Esophagus (tissue), 2 donors: ENCODE measurements at regions not wholly inside any gene's neighbourhood (a gene's known extent, or its start where the extent isn't known, plus 50 kb on each side); places are given as distances from the start of the nearest gene placed in this dataset.

ENCODE experiments used
- H3K27ac ChIP-seq, 2 donors: one replicate each; pipeline ENCODE4 v1.5.1; 2013; ENCODE audit warnings: low read depth in 2 of 2, mild to moderate bottlenecking in 2 of 2, inconsistent platforms in 1 of 2, low read length in 1 of 2, moderate library complexity in 1 of 2
- H3K27me3 ChIP-seq, 2 donors: one replicate each; pipeline ENCODE4 v1.6.1; 2013; ENCODE audit warnings: low read length in 2 of 2, control low read depth in 1 of 2, mild to moderate bottlenecking in 1 of 2; ENCODE audit not compliant: insufficient read depth in 2 of 2, control insufficient read depth in 1 of 2
- H3K36me3 ChIP-seq, 2 donors: one replicate each; pipeline ENCODE4 v1.6.1; 2013; ENCODE audit warnings: low read length in 1 of 2; ENCODE audit not compliant: control insufficient read depth in 2 of 2, insufficient read depth in 2 of 2
- H3K4me1 ChIP-seq, 2 donors: one replicate each; pipeline ENCODE4 v1.6.1; 2013; ENCODE audit warnings: low read length in 1 of 2; ENCODE audit not compliant: control insufficient read depth in 2 of 2, insufficient read depth in 2 of 2
- H3K4me3 ChIP-seq, 2 donors: one replicate each; pipeline ENCODE4 v1.5.1; 2013; ENCODE audit warnings: low read length in 2 of 2, mild to moderate bottlenecking in 2 of 2, low read depth in 1 of 2, moderate library complexity in 1 of 2
- H3K9me3 ChIP-seq, 2 donors: one replicate each; pipeline ENCODE4 v1.6.1; 2013; ENCODE audit warnings: mild to moderate bottlenecking in 2 of 2, low read depth in 1 of 2, low read length in 1 of 2, moderate library complexity in 1 of 2; ENCODE audit not compliant: control insufficient read depth in 2 of 2, insufficient read depth in 1 of 2
- whole genome bisulfite sequencing, 2 donors: extraction: QIAGEN DNeasy Blood & Tissue Kit; methylation state at CpG; one replicate each; pipeline ENCODE4 v1.1.7; 2013; 5-methylcytosine and 5-hydroxymethylcytosine counted together
- donor health status: healthy with polysubstance abuse.
- donor health status: Bipolar disorder and iron deficiency.

DNA sequence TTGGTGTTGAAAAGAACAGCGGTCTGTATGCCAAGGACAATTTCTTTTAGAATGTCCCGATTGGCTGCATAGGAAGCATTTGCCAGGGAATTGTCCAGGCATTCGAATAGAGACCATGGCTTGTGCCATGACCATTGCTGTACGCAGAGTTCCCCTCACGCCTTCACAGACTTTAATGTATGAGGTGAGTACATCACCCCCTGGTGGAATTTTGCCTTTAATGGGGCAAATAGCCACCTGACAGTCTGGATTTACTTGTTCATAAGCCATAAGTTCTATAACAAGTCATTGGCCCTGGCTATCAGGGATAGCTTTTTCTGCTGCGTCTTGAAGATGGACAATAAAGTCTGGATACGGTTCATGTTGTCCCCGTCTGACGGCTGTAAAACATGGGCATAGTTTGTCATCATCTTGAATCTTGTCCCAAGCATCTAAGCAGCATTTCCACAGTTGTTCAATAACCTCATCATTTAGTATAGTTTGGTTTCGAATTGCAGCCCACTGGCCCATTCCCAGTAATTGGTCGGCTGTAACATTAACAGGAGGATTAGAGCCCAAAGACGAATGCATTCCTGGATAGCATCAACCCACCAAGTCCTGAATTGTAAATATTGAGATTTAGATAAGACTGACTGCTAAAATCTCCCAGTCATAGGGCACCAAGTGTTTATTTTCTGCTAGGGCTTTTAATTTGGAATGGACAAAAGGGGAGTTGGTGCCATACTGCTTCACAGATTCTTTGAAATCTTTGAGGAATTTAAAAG lies 67.7 kb upstream of the ARL4D start:
- Histone ChIP-seq H3K27ac (no peak overlapping the region), H3K4me3 (no peak overlapping the region), H3K27me3 (no peaks in the 10 kb centered on the region), H3K9me3 (no peaks in the 10 kb centered on the region), H3K4me1 (peaks cover 0 to 2% of the 10 kb centered on the region in 2 donors), H3K36me3 (no peaks in the 10 kb centered on the region)
- 77% methylated on average over 12 of the region's 12 CpGs for WGBS, 2 donors

DNA sequence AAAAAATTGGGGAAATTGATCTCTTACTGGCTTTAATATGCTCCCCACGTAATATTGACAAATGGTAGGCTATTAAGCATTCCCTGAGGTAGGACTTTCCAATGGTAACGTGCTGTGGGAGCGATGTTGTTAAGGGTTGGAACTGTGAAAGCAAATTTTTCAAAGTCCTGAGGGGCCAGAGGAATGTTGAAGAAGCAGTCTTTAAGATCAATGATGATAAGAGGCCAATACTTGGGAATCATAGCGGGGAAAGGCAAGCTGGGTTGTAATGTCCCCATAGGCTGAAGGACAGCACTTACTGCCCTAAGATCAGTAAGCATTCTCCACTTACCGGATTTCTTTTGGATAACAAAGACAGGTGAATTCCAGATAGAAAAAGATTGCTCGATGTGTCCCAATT lies 69.6 kb upstream of the ARL4D start:
- Histone ChIP-seq H3K27me3 (no peaks in the 10 kb centered on the region), H3K9me3 (no peaks in the 10 kb centered on the region)
- WGBS, 2 donors: 83 to 90% methylated on average over 6 of the region's 6 CpGs

DNA sequence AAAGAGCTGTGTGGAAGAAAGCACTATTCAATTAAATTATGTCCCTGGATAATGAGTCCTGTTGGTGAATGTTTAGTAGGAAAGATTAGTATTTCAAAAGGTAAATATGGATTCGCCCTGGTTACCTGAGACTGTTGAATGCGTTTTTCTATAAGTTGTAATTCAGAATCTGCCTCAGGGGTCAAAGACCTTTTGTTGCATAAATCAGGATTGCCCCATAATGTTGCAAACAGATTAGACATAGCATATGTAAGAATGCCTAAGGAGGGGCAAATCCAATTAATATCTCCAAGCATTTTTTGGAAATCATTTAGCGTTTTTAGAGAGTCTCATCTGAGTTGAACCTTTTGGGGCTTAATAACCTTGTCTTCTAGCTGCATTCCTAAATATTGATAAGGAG lies 70.1 kb upstream of the ARL4D start:
- H3K9me3 ChIP-seq: no peaks in the 10 kb centered on the region
- H3K27me3 ChIP-seq: no peaks in the 10 kb centered on the region
- 47 to 59% methylated on average over 3 of the region's 3 CpGs for WGBS, 2 donors
- no peak overlapping the region for H3K27ac ChIP-seq
- peaks cover 0 to 2% of the 10 kb centered on the region in 2 donors for H3K4me1 ChIP-seq
- H3K36me3 ChIP-seq: no peaks in the 10 kb centered on the region
- no peak overlapping the region for H3K4me3 ChIP-seq

More for the DNA sequence above, 69.6 kb upstream of the ARL4D start:
- Histone ChIP-seq H3K4me3 (no peak overlapping the region), H3K27ac (no peak overlapping the region), H3K36me3 (no peaks in the 10 kb centered on the region), H3K4me1 (peaks cover 2% of the 10 kb centered on the region in 2 donors)

DNA sequence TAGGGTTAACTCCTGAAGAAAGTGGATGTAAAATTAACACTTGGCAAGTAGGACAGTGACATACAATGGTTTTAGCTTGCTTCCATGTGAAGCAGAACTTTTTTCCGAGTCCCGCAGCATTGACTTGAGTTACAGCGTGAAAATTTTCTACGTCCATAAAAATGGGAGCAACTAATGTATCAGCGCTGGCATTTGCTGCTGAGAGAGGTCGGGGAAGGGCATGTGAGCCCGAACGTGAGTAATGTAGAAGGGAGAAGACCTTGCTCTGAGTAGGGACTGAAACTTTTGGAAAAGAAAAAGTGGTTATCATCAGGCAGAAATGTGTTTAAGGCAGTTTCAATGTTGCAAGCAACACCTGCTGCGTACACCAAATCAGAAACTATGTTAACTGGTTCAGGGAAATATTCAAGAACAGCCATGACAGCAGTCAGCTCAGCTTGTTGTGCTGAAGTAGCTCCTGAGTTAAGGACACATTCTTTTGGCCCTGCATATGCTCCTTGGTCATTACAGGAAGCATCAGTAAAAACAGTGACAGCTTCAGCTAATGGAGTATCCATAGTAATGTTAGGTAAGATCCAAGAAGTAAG lies 70.9 kb upstream of the ARL4D start:
- Histone ChIP-seq H3K4me3 (no peak overlapping the region), H3K27ac (no peak overlapping the region), H3K9me3 (no peaks in the 10 kb centered on the region), H3K36me3 (no peaks in the 10 kb centered on the region), H3K4me1 (peaks cover 0 to 2% of the 10 kb centered on the region in 2 donors), H3K27me3 (no peaks in the 10 kb centered on the region)
- WGBS, 2 donors: 78 to 79% methylated on average over 9 of the region's 9 CpGs

DNA sequence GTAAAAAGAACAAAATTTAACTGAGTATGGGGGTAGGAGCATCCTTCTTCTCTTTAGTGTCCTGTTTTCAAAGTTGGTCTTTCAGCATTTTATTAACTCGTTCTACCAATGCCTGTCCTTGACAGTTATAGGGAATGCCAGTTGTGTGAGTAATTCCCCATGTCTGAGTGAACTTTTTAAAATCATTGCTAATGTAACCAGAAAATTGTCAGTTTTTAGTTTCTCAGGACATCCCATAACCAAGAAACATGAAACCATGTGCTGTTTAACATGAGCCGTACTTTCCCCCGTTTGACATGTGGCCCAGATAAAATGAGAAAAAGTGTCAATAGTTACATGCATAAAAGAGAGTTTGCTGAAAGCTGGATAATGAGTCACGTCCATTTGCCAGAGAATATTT lies 71.4 kb upstream of the ARL4D start:
- Histone ChIP-seq H3K4me3 (no peak overlapping the region), H3K4me1 (peaks cover 0 to 2% of the 10 kb centered on the region in 2 donors), H3K9me3 (no peaks in the 10 kb centered on the region), H3K27ac (no peak overlapping the region), H3K27me3 (no peaks in the 10 kb centered on the region), H3K36me3 (no peaks in the 10 kb centered on the region)
- WGBS, 2 donors: 65 to 79% methylated on average over 4 of the region's 4 CpGs

DNA sequence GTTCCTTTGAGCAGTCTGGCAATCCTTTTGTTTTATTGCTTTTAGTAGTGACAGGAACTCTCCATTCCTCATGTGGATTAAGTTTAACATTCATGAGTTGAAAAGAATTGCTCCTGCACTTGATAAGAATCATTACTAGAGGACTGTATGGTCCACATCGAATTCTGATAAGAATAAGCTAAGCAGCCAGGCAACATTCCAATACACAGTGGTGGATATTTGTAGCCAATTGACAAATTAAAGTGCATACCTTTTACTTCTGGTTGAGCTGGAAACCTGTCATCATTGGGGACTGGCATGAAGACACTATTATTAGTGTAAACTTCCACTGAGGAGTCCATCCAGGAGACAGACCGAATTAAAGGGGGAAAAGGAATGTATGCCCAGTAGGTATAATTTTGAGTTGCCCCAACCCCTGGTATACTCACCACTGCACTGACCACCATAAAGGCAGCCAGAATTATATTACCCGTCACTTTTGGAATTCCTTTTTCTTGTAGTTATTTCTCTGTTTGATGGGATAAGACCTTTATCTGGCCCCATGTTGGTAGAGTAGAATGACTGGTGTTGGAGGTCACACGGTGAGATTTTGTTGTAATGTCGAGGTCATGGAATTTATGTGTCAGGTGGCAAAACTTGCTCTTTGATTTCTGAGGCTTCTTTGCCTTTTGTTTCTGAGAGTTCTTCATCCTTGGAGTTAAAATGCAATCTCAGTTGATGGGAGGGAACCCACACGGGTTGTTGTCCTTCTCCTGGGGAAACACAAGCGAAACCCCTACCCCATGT lies 72.1 kb upstream of the ARL4D start:
- WGBS, 2 donors: 74 to 79% methylated on average over 7 of the region's 7 CpGs
- Histone ChIP-seq H3K36me3 (no peaks in the 10 kb centered on the region), H3K27me3 (no peaks in the 10 kb centered on the region), H3K27ac (no peak overlapping the region), H3K9me3 (no peaks in the 10 kb centered on the region), H3K4me3 (no peak overlapping the region), H3K4me1 (peaks cover 0 to 2% of the 10 kb centered on the region in 2 donors)

DNA sequence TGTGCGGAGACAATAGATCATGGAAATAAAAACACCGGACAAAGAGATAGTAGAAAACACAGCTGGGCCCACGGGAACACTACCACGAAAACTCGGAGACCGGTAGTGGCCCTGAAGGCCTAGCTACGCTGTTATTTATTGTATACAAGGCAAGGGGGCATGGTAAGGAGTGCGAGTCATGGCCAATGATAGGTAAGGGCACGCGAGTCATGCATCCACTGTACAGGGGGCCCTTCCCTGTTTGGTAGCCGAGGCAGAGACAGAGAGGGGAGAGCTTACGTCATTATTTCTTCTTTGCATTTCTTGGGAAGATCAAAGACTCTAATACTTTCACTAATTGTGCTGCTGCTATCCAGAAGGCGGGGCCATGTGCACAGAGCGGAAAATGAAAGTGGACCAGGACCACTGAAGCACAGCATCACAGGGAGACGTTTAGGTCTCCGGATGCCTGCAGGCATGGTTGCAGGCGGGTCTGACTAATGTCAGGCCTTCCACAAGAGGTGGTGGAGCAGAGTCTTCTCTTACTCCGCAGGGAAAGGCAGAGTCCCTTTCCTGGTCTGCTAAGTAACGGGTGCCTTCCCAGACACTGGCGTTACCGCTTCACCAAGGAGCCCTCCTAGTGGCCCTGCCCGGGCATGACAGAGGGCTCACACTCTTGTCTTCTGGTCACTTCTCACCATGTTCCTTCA lies 74.4 kb upstream of the ARL4D start:
- H3K27me3 ChIP-seq: no peaks in the 10 kb centered on the region
- H3K36me3 ChIP-seq: no peaks in the 10 kb centered on the region
- H3K9me3 ChIP-seq: peaks cover 3% of the 10 kb centered on the region in 2 donors
- no peak overlapping the region for H3K27ac ChIP-seq
- WGBS, 2 donors: 85 to 87% methylated on average over 22 of the region's 22 CpGs
- peaks cover 0 to 2% of the 10 kb centered on the region in 2 donors for H3K4me1 ChIP-seq
- H3K4me3 ChIP-seq: no peak overlapping the region

DNA sequence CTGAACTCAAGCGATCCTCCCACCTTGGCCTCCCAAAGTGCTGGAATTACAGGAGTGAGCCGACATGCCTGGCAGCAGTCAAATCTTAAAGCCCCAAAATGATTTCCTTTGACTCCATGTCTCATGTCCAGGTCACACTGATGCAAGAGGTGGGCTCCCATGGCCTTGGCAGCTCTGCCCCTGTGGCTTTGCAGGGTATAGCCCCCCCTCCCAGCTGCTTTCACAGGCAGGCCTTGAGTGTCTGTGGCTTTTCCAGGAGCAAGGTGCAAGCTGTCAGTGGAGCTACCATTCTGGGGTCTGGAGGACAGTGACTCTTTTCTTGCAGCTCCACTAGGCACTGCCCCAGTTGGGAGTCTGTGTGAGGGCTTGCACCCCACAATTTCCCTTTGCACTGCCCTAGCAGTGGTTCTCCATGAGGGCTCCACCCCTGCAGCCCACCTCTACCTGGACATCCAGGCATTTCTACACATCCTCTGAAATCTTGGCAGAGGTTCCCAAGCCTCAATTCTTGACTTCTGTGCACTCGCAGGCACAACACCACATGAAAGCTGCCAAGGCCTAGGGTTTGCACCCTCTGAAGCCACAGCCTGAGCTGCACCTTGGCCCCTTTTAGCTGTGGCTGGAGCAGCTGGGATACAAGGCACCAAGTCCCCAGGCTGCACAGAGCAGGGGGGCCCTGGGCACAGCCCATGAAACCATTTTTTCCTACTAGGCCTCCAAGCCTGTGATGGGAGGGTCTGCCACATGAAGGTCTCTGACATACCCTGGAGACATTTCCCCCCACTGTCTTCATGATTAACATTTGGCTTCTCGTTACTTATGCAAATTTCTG lies 79.3 kb upstream of the ARL4D start:
- no peaks in the 10 kb centered on the region for H3K27me3 ChIP-seq
- H3K36me3 ChIP-seq: no peaks in the 10 kb centered on the region
- peaks cover 3% of the 10 kb centered on the region in 2 donors for H3K9me3 ChIP-seq
- no peak overlapping the region for H3K27ac ChIP-seq
- 94% methylated on average over 4 of the region's 4 CpGs for WGBS, 2 donors
- peaks cover 0 to 2% of the 10 kb centered on the region in 2 donors for H3K4me1 ChIP-seq
- H3K4me3 ChIP-seq: no peak overlapping the region
